ENCODE measurements at regions not wholly inside any gene's neighbourhood (a gene's known extent, or its start where the extent isn't known, plus 50 kb on each side); places are given as distances from the start of the nearest gene placed in this dataset.
"Not testable (repeated sequence)": the region's sequence is repeated elsewhere in the genome, so short reads cannot be mapped to it uniquely, and the experiment has no call there.

DNA sequence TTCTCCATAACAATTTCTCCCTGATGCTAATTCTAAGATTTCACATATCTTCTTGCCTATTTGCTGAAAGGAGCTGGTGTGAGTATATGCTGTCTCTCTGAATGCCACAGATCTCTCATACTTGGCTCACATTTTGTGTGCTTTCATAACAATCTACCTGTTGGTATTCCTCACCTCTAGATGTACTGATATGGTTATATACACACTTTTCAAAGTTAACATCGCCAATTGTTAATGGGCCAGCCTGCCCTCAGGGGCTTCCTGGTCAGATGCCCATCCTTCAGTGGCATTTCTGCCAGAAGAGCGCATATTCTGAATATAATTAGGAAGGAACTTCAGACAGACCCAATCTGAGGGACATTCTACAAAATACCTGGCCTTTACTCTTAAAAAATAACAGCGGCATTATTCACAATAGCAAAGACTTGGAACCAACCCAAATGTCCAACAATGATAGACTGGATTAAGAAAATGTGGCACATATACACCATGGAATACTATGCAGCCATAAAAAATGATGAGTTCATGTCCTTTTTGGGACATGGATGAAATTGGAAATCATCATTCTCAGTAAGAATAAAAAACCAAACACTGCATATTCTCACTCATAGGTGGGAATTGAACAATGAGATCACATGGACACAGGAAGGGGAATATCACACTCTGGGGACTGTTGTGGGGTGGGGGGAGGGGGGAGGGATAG, 123.9 kb upstream of the FAT1 start:
- not testable (repeated sequence) for DNase-seq (ENCODE audit: low read depth)

DNA sequence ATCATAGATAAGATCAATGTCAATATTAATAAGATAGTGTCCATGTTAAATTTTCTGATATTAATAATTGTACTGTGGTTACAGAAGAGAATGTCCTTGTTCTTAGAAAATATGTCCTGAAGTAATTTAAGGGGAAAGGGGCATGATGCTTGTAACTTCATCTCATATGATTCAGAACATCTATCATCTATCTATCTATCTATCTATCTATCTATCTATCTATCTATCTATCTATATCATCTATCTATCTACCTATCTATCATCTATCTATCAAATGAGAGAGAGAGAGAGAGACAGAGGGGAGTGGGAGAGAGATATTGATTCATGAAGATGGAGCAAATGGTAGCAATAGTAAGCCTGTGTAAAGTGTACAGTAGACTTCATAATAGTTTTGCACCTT, 124.8 kb upstream of the FAT1 start:
- no peak for DNase-seq (ENCODE audit: low read depth)

DNA sequence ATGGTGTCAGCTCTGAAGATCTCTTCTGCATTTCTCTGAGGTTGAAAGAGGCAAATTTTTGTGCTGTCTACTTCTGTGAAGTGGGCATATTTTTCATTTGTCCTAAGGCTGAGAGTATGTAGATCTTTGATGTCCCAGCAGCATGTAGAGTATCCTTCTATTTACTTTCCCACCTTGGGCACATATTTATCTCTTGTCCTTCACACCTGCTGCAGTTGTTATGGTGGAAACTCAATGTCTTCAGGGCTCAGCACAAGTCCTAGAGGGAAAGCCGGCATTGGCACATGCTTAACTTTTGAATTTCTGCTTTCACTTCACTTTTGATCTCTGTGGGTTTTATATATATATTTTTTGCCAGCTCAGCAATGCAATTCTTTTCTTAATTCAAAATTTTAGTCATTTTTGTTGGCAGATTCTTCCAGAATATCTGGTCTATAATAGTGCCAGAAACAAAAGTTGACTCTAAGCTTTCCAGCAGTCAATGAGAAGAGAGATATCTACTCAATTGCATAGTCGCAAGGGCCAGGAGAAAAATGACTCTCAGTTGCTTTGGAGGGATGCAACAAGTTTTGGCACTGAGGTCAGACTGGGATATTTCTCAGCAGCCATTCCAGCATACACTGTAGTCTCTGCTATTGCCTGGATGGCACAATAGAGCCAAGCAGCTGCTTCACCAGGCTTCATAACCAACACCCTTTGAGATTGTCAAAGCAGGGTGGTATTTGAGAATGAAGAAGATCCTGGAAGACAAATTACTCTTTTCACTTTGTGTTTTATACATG, 127.8 kb upstream of the FAT1 start:
- no peak for DNase-seq (ENCODE audit: low read depth)

DNA sequence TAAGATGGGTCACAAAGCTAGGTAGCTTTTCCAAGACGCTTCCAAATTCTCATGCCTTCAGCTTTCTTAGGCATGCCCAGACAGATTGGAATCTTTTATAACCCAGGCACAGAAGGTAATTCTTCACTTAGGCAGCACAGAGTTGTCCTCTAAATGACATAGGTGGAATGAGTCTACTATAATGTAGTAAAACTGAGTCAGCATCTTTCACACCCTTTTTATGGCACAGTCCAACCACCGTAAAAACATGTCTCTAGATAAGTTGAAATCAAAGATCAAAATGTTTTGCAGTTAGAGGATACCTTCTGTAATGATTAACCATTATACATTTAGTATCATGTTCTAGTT, 128.4 kb upstream of the FAT1 start:
- no peak for DNase-seq (ENCODE audit: low read depth)

DNA sequence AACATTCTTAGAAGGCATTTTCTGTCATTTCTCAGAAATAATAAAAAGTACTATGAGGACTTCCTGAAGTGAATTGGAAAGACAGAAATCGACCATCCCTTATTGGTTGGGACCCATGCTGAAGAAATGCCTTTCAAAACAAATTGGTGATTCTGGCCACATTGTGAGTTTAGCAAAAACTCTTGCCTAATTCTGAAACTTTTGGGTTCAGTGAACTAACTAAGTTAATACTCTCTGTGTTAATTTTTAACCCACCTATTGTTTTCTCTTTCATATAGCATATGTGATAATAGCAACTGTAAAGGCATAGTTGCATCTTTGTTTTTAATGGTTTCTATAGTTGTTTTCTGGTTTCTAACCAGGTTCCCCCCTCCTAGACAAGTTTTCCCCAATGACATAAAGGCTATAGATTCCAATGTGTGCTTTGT, 129.3 kb upstream of the FAT1 start:
- DNase-seq (ENCODE audit: low read depth) = no peak

DNA sequence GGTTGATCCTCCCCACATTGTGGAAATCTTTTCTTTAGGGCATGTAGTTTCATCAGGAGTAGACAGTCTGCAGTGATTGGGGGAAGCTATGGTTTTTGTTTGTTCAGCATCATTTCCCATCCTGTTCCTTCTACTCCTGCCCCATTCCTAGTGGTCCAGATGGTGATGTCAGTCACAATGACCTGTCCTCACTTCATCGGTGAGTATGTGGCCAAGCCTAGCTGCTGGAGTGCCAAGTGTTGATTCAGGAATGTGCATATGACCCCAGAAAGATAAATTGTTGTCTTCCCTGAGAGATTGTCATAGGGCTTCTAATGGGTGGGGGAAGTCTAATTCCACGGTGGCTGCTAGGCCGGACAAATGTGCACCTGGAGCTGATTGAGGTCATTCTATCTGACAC, 130.6 kb upstream of the FAT1 start:
- DNase-seq (ENCODE audit: low read depth) = no peak

DNA sequence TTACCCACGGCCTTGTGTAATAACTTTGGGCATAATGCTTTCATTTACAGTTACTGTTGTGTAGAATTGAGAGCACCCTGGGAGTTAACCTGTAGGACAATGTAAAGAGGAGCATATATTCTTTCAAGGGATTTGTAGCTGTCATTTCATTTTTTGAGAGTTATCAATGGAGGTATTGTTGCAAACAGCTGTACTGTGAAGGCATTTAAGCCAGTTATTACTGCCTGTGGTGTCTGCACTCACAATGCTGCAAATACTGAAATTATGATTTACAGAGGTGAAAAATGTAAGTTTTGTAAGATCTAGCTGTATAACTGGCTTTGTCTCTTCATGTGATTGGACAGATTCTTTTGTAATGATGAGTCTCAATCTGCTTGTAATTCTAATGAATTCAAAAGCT, 131.5 kb upstream of the FAT1 start:
- DNase-seq (ENCODE audit: low read depth) = no peak

DNA sequence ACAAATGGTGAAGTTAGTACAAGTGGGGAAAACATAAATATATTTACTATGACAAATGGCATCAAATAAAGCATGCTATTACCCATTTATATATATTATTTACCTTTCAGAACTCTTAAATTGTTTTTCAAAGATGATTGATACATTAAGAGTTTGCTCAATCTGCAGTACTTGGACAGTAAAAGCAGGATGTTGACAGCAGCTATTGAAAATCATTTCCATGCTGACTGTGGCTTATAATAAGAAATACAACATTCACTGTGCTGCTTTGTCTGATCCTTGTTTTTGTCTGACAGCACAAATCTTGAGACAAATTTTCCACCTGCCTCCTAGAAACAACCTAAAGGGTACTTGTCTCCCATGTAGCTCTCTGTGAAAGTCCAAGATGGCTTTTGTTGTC, 134.1 kb upstream of the FAT1 start:
- no peak for DNase-seq (ENCODE audit: low read depth)

DNA sequence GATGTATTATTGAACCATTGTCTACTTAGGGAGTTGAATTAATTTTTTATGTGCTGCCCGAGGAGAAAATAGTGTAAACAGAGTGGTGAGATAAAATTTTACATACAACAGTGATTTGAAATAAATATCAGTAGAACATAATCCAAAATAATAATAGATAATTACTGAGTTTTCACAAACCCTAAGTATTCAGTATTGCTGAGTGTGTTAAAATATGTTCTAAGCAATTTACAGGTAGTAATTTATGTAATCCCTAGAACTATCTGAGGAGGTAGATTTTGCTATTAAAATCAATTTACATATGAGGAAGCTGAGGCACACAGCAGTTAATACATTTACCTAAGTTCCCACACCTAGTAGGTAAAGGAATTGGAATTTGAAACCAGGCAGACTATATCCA, 134.7 kb upstream of the FAT1 start:
- no peak for DNase-seq (ENCODE audit: low read depth)

DNA sequence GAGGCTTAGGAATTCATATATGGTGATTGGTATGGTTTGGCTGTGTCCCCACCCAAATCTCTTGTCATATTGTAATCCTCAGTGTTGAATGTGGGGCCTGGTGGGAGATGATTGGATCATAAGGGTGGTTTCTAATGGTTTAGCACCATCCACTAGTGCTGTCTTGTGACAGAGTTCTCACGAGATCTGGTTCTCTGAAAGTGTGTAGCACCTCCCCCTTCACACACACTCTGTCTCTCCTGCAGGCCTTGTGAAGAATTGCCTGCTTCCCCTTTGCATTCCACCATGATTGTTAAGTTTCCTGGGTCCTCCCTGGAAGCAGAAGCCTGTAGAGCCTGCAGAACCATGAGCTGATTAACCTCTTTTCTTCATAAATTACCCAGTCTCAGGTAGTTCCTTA, 135.8 kb upstream of the FAT1 start:
- no peak for DNase-seq (ENCODE audit: low read depth)

DNA sequence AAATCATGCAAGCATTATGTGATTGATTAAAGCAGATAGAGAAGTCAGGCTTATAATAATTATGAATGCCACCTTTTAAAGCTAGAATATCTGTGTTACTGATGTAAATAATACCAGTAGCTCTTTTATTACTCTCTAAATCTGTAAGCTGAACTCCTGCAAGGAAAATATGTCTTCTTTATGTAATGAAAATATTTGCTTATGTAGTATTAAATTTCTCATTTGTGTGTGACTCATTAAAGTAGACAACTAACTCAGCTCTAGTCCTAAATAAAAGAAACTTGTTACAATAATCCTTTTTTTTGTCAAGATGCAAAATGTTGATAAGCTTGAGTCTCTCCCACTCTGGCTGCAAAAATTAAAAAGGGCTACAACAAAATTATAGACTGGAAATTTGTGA, 137.7 kb upstream of the FAT1 start:
- no peak for DNase-seq (ENCODE audit: low read depth)

DNA sequence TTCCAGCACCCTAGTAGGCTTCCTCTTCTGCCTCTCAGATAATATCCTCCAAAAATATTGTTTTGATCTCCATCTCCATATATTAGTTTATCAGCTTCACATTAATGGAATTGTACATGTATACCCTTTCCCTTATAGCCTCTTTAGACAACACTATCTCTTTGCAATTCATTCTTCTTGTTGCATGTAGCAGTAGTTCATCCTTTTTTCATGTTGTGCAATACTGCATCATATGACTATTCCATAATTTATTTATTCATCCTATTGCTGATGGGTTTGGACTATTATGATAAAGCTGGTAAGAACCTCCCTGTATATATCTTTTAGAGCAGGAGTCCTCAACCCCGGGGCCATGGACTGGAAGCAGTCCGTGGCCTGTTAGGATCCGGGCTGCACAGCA, 148.2 kb upstream of the FAT1 start:
- no peak for DNase-seq (ENCODE audit: low read depth)

DNA sequence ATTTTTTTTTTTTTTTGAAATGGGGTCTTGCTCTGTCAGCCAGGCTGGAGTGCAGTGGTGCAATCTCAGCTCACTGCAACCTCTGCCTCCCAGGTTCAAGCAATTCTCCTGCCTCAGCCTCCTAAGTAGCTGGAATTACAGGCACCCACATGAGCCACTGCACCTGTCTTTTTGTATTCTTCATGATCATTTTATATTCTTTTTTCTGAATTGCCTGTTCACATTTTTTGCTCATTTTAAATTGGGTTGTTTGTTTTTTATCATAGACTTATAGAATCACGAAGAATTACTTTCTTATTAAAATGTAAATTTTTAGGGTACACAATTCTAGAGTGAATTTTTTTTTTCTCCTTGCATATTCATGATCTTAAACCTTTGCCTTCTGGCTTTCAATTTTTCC, 149.4 kb upstream of the FAT1 start:
- DNase-seq (ENCODE audit: low read depth) = not testable (repeated sequence)

DNA sequence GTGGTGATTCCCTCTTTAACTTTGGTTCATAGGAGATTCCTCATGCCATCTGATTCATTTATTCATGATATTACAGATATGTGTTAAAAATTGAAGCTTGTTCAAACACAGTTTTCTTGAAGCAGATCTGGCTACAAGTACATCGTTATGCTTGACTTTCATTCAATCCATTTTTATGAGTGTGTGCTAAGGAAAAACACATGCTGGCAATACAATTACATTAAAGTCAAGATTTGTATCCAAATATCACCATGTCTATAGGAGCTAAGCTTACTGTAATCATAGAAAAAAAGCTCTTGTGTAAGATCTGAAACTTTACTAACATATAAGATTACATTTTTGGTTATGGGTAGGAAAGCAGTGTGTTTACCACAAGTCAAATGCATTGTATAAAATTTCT, 151.8 kb upstream of the FAT1 start:
- no peak for DNase-seq (ENCODE audit: low read depth)

DNA sequence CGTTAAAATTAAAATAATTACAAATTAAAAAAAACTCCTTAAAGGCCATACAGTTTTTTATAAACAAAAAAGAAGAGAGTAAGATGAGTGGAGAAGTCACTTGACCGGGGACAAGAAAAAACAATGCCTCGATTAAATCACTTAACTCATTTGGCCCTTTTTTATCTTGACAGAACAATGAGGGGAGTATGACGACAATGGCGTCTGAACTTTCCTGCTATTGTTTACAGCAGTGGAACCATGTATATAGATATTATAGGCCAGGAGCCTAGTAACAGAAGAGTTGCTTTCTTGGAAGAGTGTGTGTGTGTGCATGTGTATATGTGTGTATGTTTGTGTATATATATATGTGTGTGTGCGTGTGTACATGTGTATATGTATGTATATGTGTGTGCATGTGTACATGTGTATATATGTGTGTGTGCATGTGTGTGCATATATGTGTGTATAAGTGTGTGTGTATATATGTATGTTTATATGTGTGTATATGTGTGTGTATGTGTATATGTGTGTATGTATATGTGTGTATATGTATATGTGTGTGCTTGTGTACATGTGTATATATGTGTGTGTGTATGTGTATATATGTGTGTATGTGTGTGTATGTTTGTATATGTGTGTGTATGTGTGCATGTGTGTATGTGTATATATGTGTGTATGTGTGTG, 153.4 kb upstream of the FAT1 start:
- DNase-seq (ENCODE audit: low read depth) = no peak

DNA sequence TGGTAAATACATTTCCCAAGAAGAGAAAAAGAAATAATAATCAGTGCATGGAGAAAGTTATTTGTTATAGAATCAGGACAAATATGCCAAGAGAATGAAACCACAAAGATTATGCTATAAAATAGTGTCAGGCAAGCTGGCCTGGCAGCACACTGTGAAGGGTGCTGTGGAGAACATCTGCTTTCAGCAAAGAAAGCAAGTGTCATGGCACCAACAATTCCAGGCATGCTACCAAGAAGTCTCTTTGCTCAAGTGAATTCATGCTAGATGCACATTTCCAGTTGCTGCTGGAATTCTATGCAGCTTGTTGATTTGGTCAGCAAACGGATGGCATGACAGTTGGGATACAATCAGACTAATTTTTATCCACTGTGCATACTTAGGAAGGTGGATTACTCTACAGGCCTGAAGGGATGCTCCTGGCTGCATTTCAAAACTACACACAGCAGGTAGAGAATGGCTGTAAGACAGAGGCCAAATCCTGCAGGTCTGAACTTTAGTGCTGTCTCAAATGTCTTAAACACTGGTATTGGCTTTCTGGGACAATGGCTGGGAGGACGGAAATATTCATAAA, 154.6 kb upstream of the FAT1 start:
- DNase-seq (ENCODE audit: low read depth) = no peak

DNA sequence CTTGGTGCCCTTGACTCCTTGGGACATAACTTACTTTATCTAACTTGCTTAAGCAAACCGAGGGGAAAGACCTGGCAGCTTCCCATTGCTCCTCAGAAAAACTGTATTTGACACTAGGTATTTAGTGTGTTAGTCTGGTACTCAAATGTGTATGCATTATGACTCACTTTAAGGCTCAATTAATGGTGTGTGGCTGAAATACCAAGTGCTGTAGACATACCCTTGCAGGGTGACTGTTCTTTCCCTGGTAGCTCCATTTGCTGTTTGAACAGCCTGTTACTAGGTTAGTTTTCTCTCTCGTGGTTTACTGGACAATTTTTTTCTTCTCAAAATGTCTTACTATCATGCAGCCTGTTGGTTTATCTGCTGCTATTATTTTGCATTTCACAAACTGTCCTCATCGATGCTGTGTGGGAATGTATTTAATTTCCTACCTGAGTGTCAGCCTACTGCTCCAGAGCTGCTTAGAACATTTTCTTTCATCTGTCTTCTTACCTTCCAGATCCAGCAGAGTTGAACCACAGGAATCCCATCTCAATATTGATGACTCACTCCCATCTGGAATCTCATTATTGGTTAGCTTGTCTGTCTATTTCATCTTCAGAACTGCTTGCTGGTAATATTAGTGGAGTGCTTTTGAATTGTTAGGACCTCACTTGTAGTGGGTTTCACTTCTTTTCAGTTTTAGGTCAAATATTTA, 158.0 kb upstream of the FAT1 start:
- peak; percentile 20 for DNase-seq (ENCODE audit: low read depth)

DNA sequence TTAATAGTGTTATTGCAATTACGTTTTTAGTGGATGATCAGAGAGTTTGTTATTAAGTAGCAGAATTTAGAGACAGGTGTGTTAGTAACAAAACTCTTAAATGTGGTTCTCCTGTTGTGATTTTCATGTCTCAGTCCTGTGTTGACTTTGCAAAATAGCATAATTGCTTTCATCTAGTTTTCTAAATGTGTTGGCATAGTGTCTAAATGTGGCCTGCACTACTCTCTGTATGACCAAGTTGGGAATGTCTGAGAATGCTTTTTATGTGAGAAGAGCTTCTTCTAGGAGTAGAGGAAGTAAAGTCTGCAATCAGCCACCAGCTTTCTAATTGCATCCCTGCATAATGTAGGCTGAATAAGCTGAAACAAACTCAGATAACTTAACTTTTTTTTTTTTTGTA, 158.6 kb upstream of the FAT1 start:
- DNase-seq (ENCODE audit: low read depth) = no peak

DNA sequence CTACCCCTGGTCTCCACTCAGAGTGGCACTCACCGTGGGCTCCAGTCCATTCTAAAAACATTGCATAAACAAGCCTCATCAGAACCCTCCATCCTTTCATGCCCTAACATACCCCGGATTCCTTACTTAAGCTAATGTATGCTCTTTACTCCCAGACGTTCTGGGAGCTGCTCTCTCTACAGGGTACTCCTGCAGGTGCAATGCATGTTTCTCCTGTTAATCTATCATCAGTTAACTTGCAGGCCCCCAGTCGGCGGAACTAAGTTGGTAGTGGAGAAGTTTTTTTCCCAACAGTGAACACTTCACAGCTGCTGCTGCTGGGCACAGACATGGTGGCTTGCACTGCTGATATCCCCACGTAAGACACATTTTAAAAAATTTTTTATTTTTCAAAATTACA, 161.6 kb upstream of the FAT1 start:
- DNase-seq (ENCODE audit: low read depth) = no peak

DNA sequence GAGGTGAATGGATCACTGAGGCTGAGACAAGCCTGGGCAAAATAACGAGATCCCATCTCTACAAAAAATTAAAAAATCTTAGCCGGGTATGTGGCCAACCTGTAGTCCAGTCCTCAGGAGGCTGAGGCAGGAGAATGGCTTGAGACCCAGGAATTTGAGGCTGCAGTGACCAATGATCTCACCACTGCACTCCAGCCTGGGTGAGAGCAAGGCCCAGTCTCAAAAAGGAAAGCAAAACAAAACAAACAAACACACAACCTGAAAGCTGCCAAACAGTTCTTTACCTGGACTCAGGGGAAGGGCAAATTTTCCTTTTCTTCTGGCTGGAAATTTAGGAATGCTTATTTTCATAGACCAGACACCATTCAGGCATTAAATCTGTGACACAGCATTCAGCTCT, 163.1 kb upstream of the FAT1 start:
- no peak for DNase-seq (ENCODE audit: low read depth)

DNA sequence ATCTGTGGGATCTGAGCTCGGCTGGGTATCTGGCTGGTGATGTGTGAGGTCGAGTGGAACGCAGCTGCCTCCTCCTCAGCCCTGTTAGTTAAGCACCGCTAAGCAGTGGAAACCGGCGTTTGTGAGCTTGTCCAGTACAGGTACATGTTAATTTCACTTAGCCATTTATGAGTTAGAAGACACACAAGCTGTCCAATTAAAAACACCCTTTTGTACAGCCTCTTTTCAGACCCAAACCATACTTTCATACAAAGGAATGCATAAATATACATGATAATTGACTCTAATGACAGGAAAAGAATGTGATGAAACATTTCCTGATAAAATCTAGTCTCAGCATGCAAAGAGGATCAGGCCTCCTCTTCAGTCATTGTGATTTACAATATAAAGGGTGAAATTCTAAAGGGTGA, 163.6 kb upstream of the FAT1 start:
- DNase-seq (ENCODE audit: low read depth) = no peak

DNA sequence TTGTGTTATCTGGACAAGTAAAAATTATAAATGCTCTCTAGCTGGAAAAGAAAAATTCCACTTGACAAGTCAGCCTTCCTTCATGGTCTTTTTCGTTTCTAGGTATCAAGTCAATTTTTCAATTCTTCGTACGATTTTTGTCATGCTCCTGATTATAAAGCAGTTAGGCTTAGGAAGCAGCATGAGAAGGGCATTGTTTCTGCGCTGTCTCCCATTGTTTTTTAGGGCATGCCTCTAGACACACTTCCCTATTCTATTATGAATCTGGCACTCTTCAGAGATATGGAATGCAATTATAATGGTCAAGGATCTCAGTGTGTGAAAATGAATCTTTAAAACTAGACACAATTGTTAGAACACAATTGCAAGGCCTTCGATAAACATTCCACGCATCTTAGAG, 164.1 kb upstream of the FAT1 start:
- no peak for DNase-seq (ENCODE audit: low read depth)
